Hepatocyte (in vitro differentiated cells): ENCODE measurements at regions not wholly inside any gene's neighbourhood (a gene's known extent, or its start where the extent isn't known, plus 50 kb on each side); places are given as distances from the start of the nearest gene placed in this dataset.

Experiments
- CTCF ChIP-seq: fragments of 200-600 bp; sonication (generic); IDR thresholded peaks from 2 replicates; pipeline ENCODE4 v1.5.1; 2016; ENCODE audit warnings: antibody characterized with exemption, mild to moderate bottlenecking; ENCODE audit not compliant: poor library complexity
- EZH2 ChIP-seq: fragments of 200-600 bp; sonication (generic); IDR thresholded peaks from 2 replicates; pipeline ENCODE4 v1.6.1; 2016; ENCODE audit warnings: antibody characterized with exemption, mild to moderate bottlenecking, borderline replicate concordance
- EZH2phosphoT487 ChIP-seq: fragments of 200-600 bp; sonication (generic); IDR thresholded peaks from one replicate; pipeline ENCODE4 v1.6.1; 2018; ENCODE audit warnings: antibody characterized with exemption, mild to moderate bottlenecking, low read depth, moderate library complexity; ENCODE audit not compliant: unreplicated experiment, severe bottlenecking

- TF ChIP-seq EZH2phosphoT487 (no peak), CTCF (no peak), EZH2 (no peak)
Measured at GRCh38 chr20:48420176-48420575, 407.6 kb downstream of the PREX1 start.
